SK-MEL-5 (cell line): ENCODE measurements at regions not wholly inside any gene's neighbourhood (a gene's known extent, or its start where the extent isn't known, plus 50 kb on each side); places are given as distances from the start of the nearest gene placed in this dataset.
A peak's percentile ranks its signal among the peaks of the same experiment; 100 is the strongest.
"Not testable (repeated sequence)": the region's sequence is repeated elsewhere in the genome, so short reads cannot be mapped to it uniquely, and the experiment has no call there.

ENCODE experiments used
- DNase-seq: peaks from one replicate; pipeline ENCODE4 v3.0.0-alpha.2; 2016; ENCODE audit warnings: low read depth, low spot score
- in situ Hi-C: cut with HindIII; loops from 2 replicates; pipeline ENCODE4 v1.10.0; 2016; ENCODE audit warnings: low sequenced_read_pairs, high pct_unique_total_duplicates, low pct_unique_long_range_greater_than_20kb

DNA sequence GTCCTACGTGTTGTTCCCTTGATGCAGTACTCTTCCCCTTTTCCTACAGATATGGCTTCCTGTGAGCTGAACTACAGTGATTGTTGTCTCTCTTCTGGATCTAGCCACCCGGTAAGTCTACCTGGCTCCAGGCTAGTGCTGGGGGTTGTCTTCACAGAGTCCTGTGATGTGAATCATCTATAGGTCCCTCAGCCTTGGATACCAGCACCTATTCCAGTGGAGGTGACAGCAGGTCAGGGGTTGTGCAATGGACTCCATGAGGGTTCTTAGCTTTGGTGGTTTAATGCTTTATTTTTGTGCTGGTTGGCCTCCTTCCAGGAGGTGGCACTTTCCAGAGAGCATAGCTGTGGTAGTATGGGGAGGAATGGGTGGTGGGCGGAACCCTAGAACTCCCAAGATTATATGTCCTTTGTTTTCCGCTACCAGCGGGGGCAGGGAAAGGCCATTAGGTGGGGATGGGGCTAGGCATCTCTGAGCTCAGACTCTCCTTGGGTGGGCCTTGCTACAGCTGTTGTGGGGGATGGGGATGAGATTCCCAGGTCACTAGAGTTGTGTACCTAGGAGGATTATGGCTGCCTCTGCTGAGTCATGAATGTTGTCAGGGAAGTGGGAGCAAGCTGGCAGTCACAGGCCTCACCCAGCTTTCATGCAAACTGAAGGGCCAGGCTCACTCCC lies 121.4 kb upstream of the ANKRD50 start:
- in situ Hi-C loops = no loop called here
- no peak for DNase-seq

DNA sequence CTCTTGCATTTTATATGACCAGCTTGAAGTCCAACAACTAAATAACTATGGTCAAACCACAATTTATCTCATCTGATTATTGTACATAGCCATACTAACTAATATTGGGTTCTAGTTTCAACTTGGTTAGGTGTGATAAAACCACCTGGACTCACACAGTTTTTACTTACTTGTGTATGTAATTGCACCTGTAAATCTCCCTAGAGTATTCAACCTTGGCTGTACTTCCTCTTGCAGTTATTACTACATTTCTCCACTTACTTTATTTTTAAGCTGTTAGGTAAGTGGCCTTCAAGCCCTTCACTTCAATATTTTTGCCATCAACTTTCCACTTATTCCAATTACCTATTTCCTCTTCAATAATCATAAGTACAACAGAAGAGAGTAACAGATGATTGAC lies 115.8 kb upstream of the ANKRD50 start:
- no peak for DNase-seq
- in situ Hi-C loops = no loop called here

DNA sequence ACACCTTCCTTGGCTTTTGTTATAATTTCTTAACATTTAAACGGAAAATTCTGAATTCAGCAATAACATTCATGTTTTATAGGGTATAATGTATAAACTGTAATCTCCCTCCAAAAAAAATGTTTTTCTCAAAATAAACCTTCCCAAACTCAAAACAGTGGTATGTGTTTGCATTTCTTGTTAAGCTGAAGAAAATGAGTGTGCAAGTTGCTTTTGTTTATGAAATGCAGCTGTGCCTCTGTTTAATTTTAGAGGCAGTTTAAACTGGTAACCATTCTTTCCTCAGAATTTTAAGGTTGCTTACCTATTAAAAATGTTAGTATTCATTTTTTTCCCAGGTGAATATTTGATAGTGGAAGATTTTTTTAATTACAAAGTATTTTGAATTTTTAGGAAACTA lies 105.0 kb upstream of the ANKRD50 start:
- in situ Hi-C loops = no loop called here
- no peak for DNase-seq

DNA sequence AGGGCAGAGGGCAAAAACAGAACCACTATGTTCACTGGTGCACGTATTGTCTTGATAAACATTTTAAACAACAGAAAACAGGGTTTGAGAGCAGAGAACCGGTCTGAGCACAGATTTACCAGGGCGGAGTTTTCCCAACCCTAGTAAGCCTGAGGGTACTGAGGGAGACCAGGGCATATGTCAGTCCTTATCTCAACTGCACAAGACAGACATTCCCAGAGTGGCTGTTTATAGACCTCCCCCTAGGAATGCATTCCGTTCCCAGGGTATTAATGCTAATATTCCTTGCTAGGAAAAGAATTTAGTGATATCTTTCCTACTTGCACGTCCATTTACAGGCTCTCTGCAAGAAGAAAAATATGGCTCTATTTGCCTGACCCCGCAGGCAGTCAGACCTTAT lies 99.7 kb upstream of the ANKRD50 start:
- in situ Hi-C loops, DNase-seq: not testable (repeated sequence)

DNA sequence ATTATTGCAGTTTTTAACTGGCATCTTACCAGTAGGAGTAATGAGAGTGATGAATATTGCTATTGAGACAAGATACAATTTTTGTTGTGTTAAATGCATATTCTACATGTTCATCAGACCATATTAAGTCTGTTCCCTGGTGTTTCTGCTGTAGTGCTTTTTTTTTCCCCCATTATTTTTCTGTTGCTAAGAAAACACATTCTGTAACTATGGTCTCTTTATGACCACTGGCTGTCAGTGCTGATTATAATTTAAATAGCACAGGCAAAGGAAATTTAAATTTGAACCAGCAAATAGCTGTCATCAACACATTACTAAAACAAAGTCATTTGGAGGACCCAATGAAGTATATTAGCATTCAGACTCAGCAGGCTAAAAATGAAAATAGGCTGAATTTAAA lies 98.3 kb upstream of the ANKRD50 start:
- DNase-seq = no peak
- in situ Hi-C loops = no loop called here

DNA sequence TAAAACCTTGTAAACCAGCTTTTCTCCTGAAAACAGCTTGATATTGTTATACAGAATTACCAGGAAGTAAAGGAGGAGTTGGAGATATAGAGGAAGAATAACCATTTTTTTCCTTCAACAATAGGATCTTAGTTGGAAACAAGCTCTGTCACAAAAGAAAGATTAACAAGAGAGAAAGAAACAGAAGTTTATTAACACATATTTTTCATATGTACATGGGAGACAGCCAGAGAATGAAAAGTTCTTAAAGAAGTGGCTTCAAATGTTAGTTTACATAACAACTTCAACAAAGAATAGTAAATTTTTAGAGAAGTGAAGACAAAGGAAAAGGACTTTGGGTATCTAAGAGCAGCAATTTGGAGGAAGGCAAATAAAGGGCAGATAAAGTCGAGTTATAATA lies 94.9 kb upstream of the ANKRD50 start:
- in situ Hi-C loops = no loop called here
- DNase-seq = no peak

DNA sequence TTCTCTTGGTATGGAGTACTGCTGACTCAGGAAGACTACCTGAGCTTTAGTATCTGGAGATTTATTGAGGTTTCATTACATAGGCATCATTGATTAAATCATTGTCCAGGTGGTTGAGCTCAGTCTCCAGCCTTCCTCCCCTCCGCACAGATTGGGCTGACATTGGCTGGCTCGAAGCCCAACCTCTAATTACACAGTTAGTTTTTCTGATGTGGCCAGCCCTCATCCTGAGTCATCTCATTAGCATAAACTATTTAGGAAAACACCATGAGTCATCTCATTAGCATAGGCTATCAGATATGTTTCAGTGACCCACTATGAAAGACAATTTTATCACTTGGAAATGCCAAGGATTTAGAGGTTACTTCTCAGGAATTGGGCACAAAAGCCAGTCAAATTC lies 93.9 kb upstream of the ANKRD50 start:
- in situ Hi-C loops = no loop called here
- DNase-seq = no peak

DNA sequence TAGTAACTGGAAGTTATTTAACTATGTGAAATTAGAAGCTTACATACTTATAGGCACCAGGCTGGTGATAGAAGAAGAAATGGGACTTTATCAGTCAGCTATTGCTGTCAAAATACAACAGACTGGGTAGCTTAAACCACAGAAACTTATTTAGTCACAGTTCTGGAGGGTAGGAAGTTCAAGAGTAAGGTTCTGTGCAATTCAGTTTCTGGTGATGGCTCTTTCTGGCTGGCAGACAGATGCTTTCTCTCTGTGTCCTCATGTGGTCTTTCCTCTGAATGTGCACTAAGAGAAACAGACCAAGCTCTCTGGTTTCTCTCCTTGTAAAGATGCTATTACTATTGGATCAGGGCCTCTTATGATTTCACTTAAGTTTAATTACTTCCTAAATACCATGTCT lies 92.1 kb upstream of the ANKRD50 start:
- DNase-seq = no peak
- in situ Hi-C loops = no loop called here

DNA sequence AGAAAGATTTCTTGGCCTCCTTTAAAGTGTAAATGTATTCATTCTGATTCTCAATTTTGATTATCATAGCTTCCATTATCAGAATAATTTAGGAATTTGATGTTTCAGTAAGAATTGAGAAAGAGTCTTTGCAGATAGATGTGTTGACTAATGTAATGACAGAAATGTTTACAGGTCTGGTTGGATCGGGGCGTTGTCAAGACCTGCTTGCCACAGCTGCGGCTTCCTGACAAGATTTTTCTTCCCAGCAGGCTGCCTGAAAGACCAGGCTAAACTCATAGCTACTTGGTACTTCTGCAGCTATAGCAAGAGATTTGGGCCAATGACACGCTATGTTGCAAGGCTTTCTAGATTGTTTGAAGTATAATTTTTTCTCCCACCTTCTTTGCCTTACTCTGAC lies 91.5 kb upstream of the ANKRD50 start:
- in situ Hi-C loops = no loop called here
- DNase-seq = no peak

DNA sequence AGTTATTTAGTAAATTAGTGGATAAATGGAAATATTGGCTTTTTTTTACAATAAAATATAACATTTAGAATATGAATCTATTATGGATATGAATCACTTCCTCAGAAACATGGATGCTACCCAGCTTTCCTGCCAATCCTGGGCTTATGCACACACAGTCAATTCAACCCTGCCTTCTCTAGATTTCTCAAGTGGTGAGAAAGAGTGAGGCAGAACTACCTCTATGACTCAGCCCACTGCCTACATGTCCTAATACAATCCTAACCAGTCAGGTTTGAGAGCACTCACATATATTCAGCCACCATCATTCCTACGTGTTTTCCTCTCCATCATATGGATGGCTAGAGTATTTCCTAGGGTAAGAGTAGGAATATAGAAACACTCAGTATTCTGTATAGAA lies 91.1 kb upstream of the ANKRD50 start:
- in situ Hi-C loops = no loop called here
- DNase-seq = no peak

DNA sequence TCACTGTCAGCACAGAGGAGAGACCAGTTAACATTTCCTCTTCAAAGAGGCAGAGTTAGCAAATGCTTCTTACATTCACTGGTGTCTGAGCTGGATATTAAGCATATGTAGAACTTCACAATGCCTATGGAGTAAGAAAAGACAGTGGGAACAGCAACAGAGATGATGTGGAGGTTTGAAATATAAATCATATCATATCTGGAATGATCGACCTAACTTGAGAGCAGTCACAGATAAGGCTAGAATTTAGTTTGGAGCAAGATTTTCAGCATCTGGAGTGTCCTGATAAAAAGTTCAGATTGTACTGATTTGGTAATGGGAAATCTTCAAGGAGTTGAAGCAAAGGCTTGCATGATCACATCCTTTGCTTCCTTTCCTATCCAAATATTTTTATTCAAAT lies 90.5 kb upstream of the ANKRD50 start:
- in situ Hi-C loops = no loop called here

DNA sequence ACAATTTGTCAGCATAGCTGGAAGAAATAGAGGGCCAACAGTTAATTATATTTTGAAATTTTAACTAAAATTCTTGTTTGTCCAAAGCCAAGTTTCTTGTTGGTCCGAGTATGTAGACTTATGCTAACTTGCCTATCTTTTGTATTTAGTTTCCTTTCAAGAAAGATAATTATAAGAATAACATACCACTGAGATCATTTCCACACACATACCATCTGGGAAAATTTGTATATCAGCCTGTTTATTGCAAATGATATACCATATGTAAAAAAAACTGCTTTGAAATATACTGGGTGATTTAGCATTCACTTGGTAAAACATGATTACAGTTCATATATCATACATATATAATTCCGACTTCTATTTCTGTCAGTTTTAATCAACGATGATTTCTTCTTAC lies 84.7 kb upstream of the ANKRD50 start:
- in situ Hi-C loops = no loop called here
- no peak for DNase-seq

More for the DNA sequence above, 90.5 kb upstream of the ANKRD50 start:
- no peak for DNase-seq

DNA sequence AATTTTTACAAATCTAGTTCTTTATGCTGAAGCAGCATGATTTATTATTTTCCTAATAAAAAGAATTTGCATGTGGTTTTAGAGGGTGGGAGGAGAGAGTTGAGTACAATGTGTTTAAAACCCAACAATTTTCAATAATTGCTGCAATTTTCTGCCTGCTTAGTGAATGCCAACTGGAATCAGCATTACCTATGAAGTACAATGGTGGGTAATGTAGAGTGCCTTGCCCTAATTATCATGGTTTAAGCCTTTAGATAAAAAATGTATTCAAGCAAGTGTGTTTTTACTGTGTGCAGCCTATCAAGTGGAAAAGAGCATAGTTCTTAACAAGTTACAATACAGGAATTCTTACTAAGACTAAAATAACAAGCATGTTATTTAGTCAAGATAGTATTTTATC lies 77.9 kb upstream of the ANKRD50 start:
- in situ Hi-C loops = no loop called here
- DNase-seq = no peak

DNA sequence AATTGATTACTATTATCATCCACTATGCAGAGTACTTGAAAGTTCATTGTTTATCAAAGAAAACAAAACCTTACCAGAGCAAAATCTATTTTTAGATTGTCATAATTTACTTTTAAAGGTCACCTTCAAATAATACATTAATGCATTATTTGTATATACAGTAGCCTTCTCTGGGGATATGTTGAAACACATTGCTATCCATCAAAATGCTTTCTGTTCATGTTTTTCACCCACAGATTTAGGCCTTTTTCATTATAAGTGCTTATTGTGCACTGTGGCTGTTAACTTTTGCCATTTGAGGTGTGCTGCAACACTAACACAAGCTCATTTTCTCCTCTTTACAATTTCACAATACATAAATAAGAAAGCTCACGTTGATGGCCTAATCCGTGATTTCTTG lies 74.1 kb upstream of the ANKRD50 start:
- no peak for DNase-seq
- in situ Hi-C loops = no loop called here

DNA sequence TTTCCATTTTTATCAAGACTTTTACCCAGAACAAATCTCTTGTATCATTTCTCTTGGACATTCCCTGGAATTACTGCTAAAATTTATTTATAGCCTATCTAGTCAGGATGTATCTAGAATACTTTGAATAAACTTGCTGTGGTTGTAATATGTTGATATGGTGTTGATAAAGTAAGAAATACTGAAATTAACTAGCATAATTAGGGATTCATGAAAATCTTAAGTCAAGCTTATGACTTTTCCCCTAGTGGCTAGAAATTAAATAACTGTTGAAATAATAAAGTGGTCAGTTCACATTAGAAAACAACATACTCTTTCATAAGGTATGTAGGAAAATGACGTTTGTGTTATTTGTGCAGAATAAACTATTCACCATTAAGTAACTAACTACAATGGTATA lies 73.1 kb upstream of the ANKRD50 start:
- in situ Hi-C loops = no loop called here
- DNase-seq = no peak

DNA sequence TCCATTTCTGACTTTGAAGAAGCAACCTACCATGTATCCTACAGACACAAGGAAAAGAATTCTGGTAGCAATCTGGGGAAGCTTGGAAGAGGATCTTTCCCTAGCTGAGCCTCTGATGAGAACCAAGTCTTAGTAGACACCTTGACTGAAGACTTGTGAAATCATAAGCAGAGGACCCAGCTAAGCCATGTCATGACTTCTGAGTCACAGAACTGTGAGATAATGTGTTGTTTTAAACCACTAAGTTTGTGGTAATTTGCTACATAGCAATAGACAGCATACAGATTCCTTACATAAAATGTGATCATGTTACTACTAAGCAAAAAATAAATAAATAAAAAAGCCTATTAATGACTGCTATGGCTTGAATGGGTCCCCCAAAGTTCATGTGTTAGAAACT lies 71.3 kb upstream of the ANKRD50 start:
- in situ Hi-C loops = no loop called here
- no peak for DNase-seq

DNA sequence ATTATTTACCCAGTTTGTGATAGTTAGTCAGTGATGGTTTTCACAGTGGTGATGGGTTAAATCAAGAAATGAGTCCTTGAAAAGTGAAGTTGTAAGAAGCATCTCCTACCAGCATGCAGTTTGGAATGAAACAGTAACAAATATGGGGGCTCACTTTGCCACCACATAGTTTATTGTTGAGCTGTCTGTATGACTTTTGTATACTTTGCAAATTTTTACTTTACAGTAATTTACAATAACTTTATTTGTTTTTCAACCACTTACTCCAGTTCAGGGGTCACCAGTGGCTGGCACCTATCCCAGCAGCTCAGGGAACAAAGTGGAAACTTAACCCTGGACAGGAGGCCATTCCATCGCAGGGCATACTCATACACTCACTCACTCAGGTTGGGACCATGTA lies 64.5 kb upstream of the ANKRD50 start:
- in situ Hi-C loops = no loop called here
- no peak for DNase-seq

DNA sequence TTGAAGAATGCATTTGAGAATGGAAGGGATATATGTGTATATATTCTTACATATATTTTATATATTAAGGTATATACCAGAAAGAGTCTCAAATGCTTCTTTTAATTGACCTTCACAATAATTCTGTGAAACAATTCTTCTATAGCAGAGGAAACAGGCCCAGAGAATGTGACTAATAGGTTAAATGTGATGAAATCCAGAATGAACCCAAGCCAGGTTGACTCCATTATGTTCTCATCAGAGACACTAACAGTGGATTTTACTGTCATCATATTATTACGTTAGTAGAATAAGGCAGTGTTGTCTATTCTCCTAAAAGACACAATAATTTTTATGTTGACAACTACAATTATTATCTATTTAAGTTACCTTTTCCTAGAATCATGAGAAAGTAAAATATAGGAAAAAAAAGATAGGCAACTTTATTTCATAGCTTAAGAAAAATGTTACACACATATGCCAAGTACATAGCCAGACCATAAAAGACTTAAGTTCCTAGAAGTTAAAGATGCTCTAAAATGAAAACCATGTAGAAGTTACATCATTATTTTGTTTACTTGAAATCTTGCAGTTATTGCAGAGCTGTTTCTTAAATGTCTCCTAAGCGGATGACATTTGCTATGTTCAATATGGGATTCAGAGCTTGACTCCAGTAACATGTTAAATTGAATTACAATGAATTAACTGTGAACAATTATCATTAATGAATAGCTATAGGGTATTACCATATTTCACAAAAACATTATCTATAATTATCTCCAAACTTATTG lies 56.2 kb upstream of the ANKRD50 start:
- no peak for DNase-seq
- in situ Hi-C loops = no loop called here

DNA sequence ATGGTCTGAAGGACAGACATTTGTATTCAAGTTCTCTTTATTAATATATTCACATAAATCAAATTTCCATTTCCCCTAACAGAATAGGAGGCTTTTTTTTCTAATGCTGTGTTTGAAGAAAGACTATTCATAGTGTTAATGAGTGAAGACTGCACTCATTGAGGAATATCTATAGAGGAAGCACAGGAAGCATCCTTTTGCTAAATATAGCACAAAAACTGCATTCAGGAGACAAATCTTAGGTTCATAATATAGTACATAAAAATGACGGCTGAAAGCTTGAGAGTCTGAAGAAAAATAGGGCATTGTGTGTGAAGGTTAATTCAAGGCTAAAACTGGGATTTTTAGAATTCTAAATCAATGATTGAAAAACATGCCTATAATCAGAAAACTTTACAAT lies 50.4 kb upstream of the ANKRD50 start:
- peak; percentile 83 for DNase-seq
- in situ Hi-C loops = no loop called here
